NCI-H2081 treated with DMSO at 0.1 percent for 48 hours (cell line): ENCODE measurements at regions not wholly inside any gene's neighbourhood (a gene's known extent, or its start where the extent isn't known, plus 50 kb on each side); places are given as distances from the start of the nearest gene placed in this dataset.

Experiments used
- DNase-seq: peaks from one replicate; lab custom pipeline; 2025; lab: John Stamatoyannopoulos, UW

DNA sequence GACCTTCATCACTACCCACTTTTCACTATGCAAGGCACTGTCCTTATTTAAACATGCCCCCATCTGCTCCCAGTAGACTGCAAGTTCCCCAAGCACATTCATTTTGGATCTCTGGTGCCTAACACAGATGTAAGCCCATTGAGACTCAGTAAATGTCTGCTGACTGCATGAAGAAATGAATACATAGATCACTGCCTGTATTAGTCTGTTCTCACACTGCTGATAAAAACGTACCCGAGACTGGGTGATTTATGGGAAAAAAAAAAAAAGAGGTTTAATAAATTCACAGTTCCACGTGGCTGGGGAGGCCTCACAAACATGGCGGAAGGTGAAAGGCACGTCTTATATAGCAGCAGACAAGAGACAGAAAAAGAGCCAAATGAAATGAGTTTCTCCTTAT is 204.9 kb downstream of the ATG4C start:
- DNase-seq, result no peak

DNA sequence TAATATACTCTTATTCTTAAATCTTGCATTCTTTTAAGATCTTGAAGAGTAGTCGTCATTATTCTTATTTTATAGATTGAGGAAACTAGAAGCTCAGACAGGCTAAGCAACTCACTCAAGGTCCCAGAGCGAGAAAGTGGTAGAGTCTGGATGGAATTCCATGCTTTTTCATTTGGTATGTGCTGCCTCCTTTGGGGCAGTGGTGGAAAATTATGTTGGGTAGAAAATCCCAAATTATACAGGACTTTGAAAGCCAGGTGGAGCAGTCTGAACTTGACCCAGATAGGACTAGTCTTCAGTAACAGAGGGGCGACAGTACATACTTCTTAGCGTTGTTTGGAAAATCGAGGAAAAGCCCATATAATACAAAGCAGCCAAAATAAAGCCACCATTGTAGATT is 205.6 kb downstream of the ATG4C start:
- DNase-seq, result no peak

DNA sequence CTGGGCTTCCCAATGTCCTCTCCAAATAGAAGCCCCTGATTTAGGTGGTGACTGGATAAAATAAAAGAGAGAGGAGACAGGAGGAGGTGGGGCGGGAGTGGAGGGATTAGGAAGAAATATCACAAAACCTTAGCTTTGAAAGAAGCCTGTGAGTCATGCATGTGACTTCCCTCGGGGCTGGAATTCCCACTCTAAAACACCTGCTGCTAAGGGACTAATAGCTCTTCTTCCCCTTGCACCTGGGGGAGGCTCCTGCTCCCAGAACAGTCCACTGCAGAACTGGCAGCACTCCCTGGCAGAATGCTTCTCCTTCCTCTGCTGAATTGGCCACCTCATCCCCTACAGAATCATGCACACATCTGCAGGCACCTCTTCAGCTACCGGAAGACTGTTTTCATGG is 207.2 kb downstream of the ATG4C start:
- no peak for DNase-seq

DNA sequence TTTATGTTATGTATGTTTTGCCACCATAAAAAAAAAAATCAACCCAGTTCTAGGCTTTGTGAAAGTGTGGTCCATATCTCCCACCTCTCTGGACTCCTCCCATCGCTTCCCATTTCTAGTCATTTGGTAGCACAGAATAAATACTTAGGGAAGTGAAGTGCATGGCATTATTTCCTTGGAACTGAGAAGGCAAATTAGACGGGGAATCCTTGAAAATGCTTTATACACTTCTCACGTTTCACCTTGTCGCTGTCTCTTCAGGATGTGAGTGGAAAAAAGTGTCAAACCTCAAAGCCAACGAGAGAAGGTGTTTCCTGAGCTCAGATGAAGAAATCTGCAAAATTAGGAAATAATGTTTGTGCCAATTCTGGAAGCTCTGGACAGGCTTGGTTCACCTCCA is 209.9 kb downstream of the ATG4C start:
- DNase-seq, result no peak

DNA sequence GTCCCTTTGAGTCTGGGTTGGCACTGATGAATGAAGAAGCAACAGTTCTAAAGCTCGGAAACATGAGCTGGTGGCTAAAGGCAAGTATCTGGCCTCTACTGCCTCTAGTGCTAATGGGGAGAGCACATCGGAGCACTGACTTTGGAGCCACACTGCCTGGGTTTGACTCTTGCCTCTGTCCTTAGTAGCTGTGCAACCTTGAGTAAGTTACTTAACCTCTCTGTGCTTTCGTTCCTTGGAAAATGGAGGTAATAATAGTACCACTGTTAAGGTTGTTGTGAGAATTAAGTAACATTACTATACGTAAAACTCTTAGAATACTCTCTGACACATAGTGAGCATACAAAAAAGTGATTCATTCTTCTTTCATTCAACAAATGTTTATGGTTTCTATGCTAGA is 211.2 kb downstream of the ATG4C start:
- no peak for DNase-seq

- DNase-seq, result no peak
These were observed 214.0 kb downstream of the ATG4C start for GRCh38 chr1:62997884-62998283.

GRCh38 chr1:62998845-62999649 is 215.1 kb downstream of the ATG4C start:
- no peak for DNase-seq

DNA sequence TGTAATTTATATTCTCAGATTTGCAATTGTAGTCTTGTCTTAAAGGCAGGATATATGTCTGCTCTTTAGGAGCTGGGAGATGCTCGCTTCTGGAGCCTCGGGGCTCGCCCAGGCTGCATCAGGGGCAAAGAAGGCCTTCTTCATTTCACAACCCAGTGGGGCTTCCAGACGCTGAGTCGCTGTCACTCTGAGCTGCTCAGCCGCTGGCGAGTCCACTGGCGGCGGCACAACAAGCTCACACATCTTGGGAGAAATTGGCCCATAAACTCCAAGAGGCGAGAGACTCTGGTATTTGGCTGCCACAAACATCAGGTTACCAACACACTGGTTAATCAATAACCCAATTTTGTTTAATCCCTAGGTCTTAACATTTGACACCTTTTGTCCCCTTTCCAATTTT is 216.6 kb downstream of the ATG4C start:
- no peak for DNase-seq

GRCh38 chr1:63004868-63005267 is 220.9 kb downstream of the ATG4C start:
- no peak for DNase-seq

- no peak for DNase-seq
These were observed 221.9 kb downstream of the ATG4C start for GRCh38 chr1:63005812-63006211.

DNA sequence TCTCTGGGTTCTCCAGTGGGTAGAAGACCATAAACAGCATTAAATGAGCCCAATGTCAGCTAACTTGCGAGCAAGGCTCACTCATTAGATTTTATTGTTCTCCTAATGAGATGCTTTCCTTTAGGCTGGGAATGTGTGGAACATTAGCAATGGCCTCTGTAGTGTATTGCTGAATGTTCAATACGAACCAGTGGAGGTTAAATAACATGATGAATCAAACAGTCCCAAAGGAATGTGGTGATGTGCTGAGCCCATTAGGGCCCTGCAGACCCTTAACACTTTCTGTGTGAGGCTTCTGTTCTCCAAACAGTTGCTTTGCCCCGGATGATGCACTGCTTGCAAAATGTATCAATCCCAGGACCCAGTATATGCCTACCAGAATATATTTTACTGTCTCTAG is 225.5 kb downstream of the ATG4C start:
- no peak for DNase-seq

- no peak for DNase-seq
These were observed 227.2 kb downstream of the ATG4C start for GRCh38 chr1:63010913-63011660.

DNA sequence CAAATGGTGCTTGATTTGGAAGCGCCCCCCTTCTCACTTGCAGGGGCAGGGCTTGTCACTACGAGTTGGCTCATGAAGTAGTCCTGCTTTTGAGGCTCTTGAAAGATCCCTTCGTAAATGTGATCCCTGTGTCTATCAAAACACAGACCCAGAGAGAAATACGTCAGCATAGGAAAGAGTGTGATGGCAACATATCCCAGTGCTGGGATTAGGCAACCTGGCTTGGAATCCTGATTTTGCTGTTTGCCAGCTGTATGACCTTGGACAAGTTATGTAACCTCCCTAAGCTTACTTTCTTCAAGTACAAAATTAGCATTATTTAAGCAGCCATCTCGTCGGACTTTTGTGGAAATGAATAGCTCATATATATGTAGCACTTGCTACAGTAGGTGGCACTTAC is 228.4 kb downstream of the ATG4C start:
- no peak for DNase-seq

DNA sequence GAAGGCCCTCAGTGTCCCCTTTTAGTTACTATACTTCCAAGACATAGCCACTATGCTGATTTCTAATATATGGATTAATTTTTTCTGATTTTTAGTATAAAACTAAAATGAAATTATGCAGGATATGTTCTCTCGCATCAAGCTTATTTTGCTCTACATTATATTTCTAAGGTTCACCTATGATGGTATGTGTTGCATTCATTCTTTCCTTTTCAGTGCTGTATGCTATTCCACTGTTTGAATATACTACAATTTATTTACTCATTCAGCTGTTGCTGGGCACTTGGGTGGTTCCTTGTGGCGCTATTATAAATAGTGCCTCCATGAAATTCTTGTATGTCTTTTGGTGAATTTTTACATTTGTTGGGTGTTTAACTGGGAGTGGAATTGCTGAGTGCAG is 230.3 kb downstream of the ATG4C start:
- DNase-seq, result no peak

- no peak for DNase-seq
These were observed 238.4 kb downstream of the ATG4C start for GRCh38 chr1:63022319-63022718.

- DNase-seq, result no peak
These were observed 239.2 kb downstream of the ATG4C start for GRCh38 chr1:63023171-63023570.

GRCh38 chr1:63023637-63024036 is 239.7 kb downstream of the ATG4C start:
- no peak for DNase-seq

DNA sequence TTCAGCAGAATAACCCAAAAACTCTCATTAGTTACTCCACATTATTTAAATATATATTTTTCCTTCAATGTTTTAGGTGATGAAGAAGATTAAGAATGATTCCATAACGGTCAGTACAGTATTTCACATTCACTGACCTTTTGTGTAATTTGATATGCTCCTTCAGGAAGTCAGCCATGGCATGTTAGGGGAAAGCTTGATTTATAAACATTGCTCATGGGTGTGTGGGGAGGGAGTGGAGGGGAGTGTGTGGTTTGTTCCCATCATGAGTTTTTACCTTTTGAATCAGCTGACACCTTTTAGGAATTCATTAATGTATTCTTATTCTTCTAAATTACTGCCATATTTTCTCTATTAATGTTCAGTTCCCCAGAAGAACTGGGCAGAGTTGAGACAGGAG is 240.2 kb downstream of the ATG4C start:
- DNase-seq, result no peak

DNA sequence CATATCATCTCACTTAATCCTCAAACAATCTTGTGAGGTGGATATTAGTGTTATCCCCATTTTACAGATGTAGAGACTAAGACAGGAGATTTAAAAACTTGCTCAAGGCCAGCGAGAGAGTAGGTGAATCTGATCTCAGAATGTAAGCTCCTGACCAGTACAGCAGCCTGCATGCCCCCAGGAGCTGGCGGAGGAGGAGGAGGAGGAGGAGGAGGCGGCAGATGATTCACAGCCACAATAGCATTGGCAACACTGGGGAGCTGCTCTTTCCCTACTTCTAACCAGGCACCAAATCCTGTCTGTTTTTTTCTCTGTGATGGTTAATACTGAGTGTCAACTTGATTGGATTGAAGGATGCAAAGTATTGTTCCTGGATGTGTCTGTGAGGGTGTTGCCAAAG is 243.2 kb downstream of the ATG4C start:
- DNase-seq, result no peak

DNA sequence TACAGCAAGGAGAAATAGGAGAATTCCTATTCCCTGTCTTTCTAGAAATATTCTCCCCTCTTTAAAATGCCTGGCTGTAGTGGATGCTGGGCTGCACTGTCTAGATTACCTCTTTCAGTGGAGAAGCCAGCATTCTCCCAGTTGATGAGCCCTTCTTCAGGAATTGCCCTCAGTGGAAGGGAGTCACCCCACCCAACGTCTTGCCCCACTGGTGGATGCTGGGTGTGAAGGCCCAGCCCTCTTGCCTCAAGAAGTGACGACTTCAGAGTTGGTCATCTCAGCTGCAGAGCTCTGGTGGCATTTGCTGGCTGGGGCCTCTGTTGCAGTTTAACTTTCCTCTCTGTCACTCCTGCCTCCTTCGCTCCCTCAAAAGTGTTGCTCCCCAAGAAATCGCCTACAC is 248.2 kb downstream of the ATG4C start:
- DNase-seq, result no peak

DNA sequence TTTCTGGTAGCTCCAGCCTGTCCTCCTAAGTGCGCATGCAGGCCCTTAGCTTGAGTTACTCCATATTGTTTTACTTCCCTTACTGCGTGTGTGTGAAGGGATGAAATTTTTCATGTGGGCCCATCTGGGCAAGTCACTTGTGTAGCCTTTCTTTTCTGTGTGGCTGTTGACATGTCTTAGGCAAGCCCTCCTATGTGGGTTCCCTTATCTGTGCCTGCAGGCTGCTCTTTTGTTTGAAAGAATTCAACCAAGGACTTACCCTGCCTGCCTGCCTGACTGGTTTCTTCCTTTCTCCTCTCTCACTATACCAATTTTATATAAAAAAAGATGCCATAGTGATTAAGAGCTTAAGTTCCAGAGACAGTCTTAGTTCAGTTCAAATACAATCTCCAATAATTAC is 249.3 kb downstream of the ATG4C start:
- DNase-seq, result no peak

DNA sequence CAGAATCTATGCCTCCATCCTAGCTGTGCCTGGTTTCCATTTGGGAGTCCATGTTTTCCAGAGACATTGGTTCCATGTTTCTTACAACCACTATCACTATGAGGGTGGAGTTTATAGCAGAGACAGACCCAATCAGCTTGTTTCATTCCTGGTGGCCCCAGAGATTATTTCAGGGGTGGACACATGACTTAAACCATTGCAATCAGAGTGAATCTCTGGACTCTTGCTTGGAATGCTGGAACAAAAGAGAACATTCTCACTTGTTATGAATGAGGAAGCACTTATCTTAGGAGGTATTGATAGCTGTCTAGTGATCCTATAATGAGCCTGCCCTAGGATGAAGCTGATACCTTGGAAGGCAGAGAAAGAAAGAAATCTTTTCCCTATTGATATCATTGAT is 250.3 kb downstream of the ATG4C start:
- DNase-seq, result no peak

DNA sequence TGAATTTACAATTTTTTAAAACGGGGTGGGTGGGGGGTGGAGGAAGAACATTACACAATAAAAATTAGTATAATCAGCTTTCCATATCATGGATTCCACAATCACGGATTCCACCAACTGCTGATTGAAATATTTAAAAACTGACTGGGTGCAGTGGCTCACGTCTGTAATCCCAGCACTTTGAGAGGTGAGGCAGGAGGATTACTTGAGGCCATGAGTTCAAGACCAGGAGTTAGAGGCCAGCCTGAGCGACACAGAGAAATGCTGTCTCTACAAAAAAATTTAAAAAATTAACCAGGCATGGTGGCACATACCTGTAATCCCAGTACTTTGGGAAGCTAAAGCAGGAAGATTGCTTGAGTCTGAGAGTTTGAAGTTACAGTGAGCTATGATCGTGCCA is 254.7 kb downstream of the ATG4C start:
- no peak for DNase-seq

DNA sequence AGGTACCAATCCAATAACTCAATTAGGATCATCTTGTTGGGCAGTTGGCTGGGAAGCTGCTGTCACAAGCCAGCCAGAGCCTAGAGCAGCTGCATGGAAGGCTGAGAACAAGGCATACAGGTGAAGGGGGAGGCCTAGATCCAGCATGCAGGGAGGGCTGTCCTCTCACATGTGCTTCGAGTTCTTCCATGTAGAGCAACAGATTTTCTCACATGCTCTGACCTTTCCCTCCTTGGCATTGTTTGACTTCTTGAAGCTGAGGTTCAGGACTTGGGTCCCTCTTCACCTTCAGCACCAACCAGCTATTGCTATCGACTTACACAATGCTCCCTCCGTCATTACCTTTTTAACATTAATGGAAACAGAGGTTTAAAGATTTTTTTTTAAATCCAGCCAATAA is 257.7 kb downstream of the ATG4C start:
- DNase-seq, result no peak
